ENCODE measurements at regions not wholly inside any gene's neighbourhood (a gene's known extent, or its start where the extent isn't known, plus 50 kb on each side); places are given as distances from the start of the nearest gene placed in this dataset.

GRCh38 chr9:126230692-126231091, 95.9 kb upstream of the MVB12B start:
- DNase-seq (ENCODE audit: insufficient read length, low spot score), result no peak
- no peak for TF ChIP-seq CTCF (IDR thresholded peaks at IDR 0.05; ENCODE audit: insufficient read depth, missing control alignments)
- no peak for FAIRE-seq

DNA sequence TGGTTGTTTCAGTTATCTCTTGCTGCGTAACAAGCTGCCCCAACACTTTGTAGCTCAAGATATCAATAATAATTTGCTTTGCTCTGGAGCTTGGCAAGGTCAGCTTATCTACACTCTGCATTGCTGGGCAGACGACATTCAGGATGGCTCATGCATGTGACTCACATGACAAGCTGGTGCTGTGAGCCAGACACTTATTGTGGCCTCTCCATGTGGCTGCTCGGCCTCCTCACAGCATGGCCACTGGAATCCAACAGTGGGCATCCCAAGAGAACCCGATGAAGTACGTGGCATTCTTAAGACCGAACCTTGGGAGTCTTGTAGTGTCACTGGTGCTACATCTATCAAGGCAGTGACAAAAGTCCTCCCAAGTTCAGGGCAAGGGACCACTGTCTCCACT, 94.2 kb upstream of the MVB12B start:
- no peak for DNase-seq (ENCODE audit: insufficient read length, low spot score)
- no peak for TF ChIP-seq CTCF (IDR thresholded peaks at IDR 0.05; ENCODE audit: insufficient read depth, missing control alignments)
- no peak for FAIRE-seq

- TF ChIP-seq CTCF (IDR thresholded peaks at IDR 0.05; ENCODE audit: insufficient read depth, missing control alignments), result no peak
- no peak for FAIRE-seq
- no peak for DNase-seq (ENCODE audit: insufficient read length, low spot score)
Observed at GRCh38 chr9:126233175-126233574, 93.5 kb upstream of the MVB12B start.

DNA sequence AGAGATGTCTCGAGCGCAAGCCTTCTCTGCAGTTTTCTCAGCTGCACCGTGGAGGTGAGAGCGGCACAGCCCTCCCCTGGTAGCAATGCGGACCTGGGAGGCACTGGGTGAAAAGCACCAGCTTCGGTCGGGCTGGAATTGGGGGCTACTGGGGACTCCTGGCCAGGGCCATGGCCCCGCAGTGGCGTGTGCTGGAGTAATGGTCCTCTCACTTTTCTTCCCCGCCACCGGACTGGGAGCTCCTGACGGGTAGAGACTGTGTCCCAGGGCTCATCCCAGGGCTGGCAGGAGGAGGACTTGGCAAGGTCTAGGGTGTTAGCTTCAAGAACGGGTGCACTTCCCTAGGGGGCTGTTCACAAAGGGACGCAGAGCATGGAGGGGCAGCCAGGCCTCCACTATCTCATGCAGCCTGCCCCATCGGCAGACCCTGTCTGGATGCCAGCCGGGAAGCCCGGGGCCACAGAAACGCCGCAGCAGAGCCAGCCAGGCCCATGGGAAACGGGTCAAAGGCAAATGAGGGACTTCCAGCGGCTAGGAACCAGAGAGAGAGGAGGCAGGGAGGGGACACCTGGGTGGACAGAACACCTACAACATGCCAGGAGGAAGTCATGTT, 92.6 kb upstream of the MVB12B start:
- no peak for TF ChIP-seq CTCF (IDR thresholded peaks at IDR 0.05; ENCODE audit: insufficient read depth, missing control alignments)
- no peak for FAIRE-seq
- no peak for DNase-seq (ENCODE audit: insufficient read length, low spot score)

DNA sequence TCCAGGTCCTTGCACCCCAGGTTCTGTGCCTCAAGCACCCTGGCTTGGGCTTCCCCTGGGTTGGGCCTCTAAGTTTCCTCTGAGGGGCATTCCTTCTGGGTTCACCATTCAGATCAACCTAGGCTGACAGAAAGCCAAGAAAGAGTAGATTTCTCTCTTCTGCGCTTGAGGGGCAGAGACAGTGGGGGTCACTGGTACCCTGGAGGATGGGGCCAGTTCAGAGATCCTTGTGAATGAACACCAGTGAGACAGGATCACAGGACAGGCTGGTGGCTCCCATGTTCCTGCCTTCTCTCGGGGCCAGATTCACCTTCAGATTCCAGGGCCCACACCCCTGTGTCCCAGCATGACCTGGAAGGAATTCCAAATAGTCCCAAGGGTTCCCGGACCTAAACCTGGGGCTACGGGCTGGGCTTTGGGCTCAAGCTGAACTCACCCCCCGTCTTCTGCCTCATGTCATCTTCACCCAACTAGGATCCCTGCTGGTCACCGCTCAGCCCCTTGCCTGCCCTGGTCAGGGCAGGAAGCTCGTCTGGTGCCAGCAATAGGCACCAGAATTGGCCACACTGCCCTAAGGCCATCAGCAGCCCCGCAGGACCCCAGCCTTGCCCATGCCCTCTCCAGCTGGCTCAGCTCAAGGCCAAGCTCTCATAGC, 91.8 kb upstream of the MVB12B start:
- TF ChIP-seq CTCF (IDR thresholded peaks at IDR 0.05; ENCODE audit: insufficient read depth, missing control alignments), result no peak
- FAIRE-seq, result no peak
- DNase-seq (ENCODE audit: insufficient read length, low spot score), result no peak

DNA sequence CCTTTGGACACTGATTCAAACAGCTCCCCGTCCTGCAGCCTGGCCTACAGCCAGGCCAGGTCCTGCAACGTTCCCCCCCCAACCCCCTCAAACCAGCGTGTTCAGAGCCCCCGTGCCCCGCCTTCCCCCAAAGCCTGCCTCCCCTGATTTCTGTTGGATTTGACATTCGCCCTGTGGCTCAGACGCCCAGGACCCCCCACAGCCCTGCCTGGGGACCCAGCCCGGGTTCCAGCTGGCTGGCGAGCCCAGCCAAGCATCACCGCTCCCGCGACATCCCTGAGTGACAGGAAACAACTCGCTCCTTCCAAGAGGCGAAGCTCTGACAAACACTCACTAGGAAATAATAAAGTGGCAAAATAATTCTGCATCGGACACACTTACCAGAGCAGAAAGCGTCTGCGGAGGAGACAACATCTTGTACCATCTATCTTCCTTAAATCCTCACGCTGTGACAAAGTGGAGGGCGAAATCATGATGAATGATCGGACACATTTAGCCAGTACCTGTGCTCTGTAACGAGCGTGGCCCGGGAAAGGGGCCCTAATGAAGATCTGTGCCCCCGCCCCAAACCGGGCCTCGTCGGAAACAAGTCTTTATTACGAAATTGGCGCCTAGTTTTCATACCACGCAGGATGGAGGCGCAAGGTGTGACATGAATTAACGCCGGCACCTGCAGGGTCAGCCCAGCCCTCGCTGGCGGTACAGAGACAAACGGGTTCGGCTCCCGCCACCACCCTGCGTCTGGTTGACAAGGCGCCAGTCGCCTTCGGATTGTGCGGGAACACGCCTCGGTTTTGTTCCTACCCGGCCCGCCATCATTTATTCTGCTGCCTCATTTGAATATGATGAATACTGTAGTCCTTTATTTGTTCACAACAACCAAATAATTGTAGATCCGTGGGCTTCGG, 91.0 kb upstream of the MVB12B start:
- FAIRE-seq, result no peak
- TF ChIP-seq CTCF (IDR thresholded peaks at IDR 0.05; ENCODE audit: insufficient read depth, missing control alignments), result no peak
- no peak for DNase-seq (ENCODE audit: insufficient read length, low spot score)

All from D721Med (cell line).